GM12878 (cell line): ENCODE measurements at regions not wholly inside any gene's neighbourhood (a gene's known extent, or its start where the extent isn't known, plus 50 kb on each side); places are given as distances from the start of the nearest gene placed in this dataset. TPM values are rescaled to one million over a fixed set of nuclear protein-coding genes. Genes with fewer than 3 reads are reported as not detected.

Source experiments
- ATAC-seq: fragments of 200-7000 bp; cut with Tn5 transposase; 3 replicates; pipeline ENCODE4 v1.9.1; 2020; ENCODE audit warnings: mild to moderate bottlenecking, moderate library complexity
- BruUV-seq: library from RNA; stranded (reverse); fragments of 400-500 nt; replicated peaks from 2 replicates; lab custom pipeline; 2021; lab: Mats Ljungman, UMichigan
- CTCF ChIA-PET: fragments of 300-600 bp; sonication (Branson Sonifier 250); formaldehyde crosslinking; extraction: SDS; loops from one replicate; lab custom pipeline; 2021; ENCODE audit warnings: inconsistent platforms; lab: Yijun Ruan, JAX
- POLR2A ChIA-PET: fragments of 350-600 bp; formaldehyde crosslinking; extraction: SDS; loops from one replicate; lab custom pipeline; 2021; ENCODE audit warnings: inconsistent platforms; lab: Charles Lee
- RAD21 ChIA-PET: fragments of 300-600 bp; sonication (Branson Sonifier 250); formaldehyde crosslinking; loops from one replicate; lab custom pipeline; 2023; ENCODE audit warnings: antibody characterized with exemption; ENCODE audit not compliant: unreplicated experiment; lab: Charles Lee
- SMC1A ChIA-PET: fragments of 300-600 bp; sonication (Branson Sonifier 250); formaldehyde crosslinking; loops from one replicate; lab custom pipeline; 2023; ENCODE audit not compliant: unreplicated experiment, uncharacterized antibody; lab: Charles Lee
- DNase-seq: peaks from one replicate; pipeline ENCODE4 v3.0.0-alpha.2; 2011; ENCODE audit warnings: low read depth, low spot score
- FAIRE-seq: peaks from 3 replicates; lab custom pipeline; 2011; peaks lifted over from hg19 to GRCh38; lab: Jason Lieb, UNC
- H2AFZ ChIP-seq: 2 replicates; pipeline ENCODE4 v1.6.0; 2011; ENCODE audit warnings: low read depth, low read length, control low read depth; ENCODE audit not compliant: control insufficient read depth
- H3K27ac ChIP-seq: 2 replicates; pipeline ENCODE4 v1.5.1; 2011; ENCODE audit warnings: control low read depth; ENCODE audit not compliant: control insufficient read depth, insufficient read depth
- H3K27me3 ChIP-seq, 2 experiments: replicated peaks in 1 of 2; 2 replicates each; pipeline versions ENCODE4 v1.6.0 to v1.6.1; 2011; ENCODE audit warnings: low read length in 1 of 2; ENCODE audit not compliant: control insufficient read depth in 2 of 2, insufficient read depth in 2 of 2
- H3K36me3 ChIP-seq, 2 experiments: 2 replicates each; pipeline ENCODE4 v1.5.1; 2011; ENCODE audit warnings: low read length in 1 of 2; ENCODE audit not compliant: control insufficient read depth in 2 of 2, insufficient read depth in 2 of 2
- H3K4me1 ChIP-seq: 2 replicates; pipeline ENCODE4 v1.6.1; 2011; ENCODE audit warnings: mild to moderate bottlenecking, low read length, moderate library complexity, mixed read lengths; ENCODE audit not compliant: control insufficient read depth, insufficient read depth
- H3K4me2 ChIP-seq: 2 replicates; pipeline ENCODE4 v1.6.0; 2011; ENCODE audit warnings: control low read depth; ENCODE audit not compliant: control insufficient read depth, insufficient read depth
- H3K4me3 ChIP-seq: fragments of 200-600 bp; sonication (generic); 2 replicates; pipeline ENCODE4 v1.5.1; 2016
- H3K79me2 ChIP-seq: 2 replicates; pipeline ENCODE4 v1.6.0; 2011; ENCODE audit warnings: low read length; ENCODE audit not compliant: control insufficient read depth, insufficient read depth
- H3K9ac ChIP-seq: 2 replicates; pipeline ENCODE4 v1.8.0; 2011; ENCODE audit warnings: low read length, control low read depth, mixed read lengths; ENCODE audit not compliant: control insufficient read depth, insufficient read depth
- H3K9me3 ChIP-seq: replicated peaks from 3 replicates; pipeline ENCODE4 v1.5.1; 2011; ENCODE audit warnings: mild to moderate bottlenecking, low read length; ENCODE audit not compliant: control insufficient read depth, insufficient read depth
- H4K20me1 ChIP-seq: 2 replicates; pipeline ENCODE4 v1.6.0; 2011; ENCODE audit not compliant: control insufficient read depth, insufficient read depth
- CREB1 ChIP-seq: IDR thresholded peaks from 2 replicates; pipeline ENCODE4 v1.6.1; 2012; ENCODE audit warnings: low read depth, mild to moderate bottlenecking, inconsistent platforms
- HDGF ChIP-seq: fragments of 450-650 bp; IDR thresholded peaks from 2 replicates; pipeline ENCODE4 v1.6.1; 2016; ENCODE audit warnings: antibody characterized with exemption
- ZBED1 ChIP-seq: IDR thresholded peaks from 2 replicates; pipeline ENCODE4 v1.6.1; 2016; ENCODE audit warnings: borderline replicate concordance
- ZZZ3 ChIP-seq: IDR thresholded peaks from 2 replicates; pipeline ENCODE4 v1.6.1; 2011; ENCODE audit warnings: low read depth; ENCODE audit not compliant: control insufficient read depth, insufficient read length
- WGBS: methylation state at CpG from one replicate; pipeline ENCODE4 v1.1.6; 2016; ENCODE audit warnings: low lambda C conversion rate; ENCODE audit not compliant: insufficient replicate concordance, insufficient coverage; ENCODE audit errors: missing lambda C conversion rate; 5-methylcytosine and 5-hydroxymethylcytosine counted together
- in situ Hi-C: fragments of 300-500 bp; cut with MboI; formaldehyde crosslinking; loops from 9 replicates; pipeline ENCODE4 v1.14.3; 2018; ENCODE audit warnings: mixed read lengths
- intact Hi-C: fragments of 100-400 bp; cut with micrococcal nuclease; formaldehyde crosslinking; loops from one replicate; pipeline ENCODE4 v1.14.2; 2022; ENCODE audit not compliant: unreplicated experiment
- small RNA-seq: library from RNA; depleted of rRNA; stranded (forward); fragments of <200 nt; gene quantifications from one replicate; pipeline ENCODE3, GENCODE V24; 2014
- TF ChIP-seq, protein P1 (sequence below): IDR thresholded peaks from 2 replicates; pipeline ENCODE4 v1.6.1; 2012; ENCODE audit warnings: low read depth, low read length, improper control_type of control experiment

DNA sequence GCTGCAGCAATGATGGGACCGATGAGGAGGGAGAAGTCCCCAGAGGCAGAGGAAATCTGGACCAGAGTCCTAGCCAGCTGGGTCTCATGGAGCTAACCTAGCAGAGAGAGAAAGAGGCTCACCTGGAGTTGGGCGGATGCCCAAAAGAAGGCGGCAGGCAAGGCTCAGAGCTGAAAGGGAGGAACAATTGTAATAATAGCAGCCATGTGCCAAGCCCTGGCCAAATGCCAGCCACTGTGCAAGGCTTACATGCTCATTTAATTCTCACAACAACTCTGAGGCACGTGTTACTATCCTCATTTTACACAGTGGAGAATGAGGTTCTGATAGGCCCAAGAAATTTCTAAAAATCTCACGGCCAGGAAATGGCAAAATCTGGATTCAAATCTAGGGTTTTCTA, 50.0 kb upstream of the ZNF648 start:
- in situ Hi-C loops (no loop called here), intact Hi-C loops (no loop called here)
- WGBS: 38% methylated on average over 5 of the region's 5 CpGs
- no peaks in the 10 kb centered on the region; a peak in 2 of 4 replicates for H3K27me3 ChIP-seq
- no peak for FAIRE-seq
- no peak for TF ChIP-seq CREB1
- no peak for TF ChIP-seq ZBED1
- TF ChIP-seq ZZZ3: no peak
- TF ChIP-seq, protein P1, sequence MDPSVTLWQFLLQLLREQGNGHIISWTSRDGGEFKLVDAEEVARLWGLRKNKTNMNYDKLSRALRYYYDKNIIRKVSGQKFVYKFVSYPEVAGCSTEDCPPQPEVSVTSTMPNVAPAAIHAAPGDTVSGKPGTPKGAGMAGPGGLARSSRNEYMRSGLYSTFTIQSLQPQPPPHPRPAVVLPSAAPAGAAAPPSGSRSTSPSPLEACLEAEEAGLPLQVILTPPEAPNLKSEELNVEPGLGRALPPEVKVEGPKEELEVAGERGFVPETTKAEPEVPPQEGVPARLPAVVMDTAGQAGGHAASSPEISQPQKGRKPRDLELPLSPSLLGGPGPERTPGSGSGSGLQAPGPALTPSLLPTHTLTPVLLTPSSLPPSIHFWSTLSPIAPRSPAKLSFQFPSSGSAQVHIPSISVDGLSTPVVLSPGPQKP: no peak
- no peak for TF ChIP-seq HDGF
- no peak for DNase-seq
- H3K36me3 ChIP-seq: no peaks in the 10 kb centered on the region
- H3K4me1 ChIP-seq: no peaks in the 10 kb centered on the region
- ChIA-PET RAD21 (no interaction called here), SMC1A (no interaction called here), CTCF (no interaction called here), POLR2A (no interaction called here)
- H2AFZ ChIP-seq: no peak overlapping the region
- no peak overlapping the region for H3K27ac ChIP-seq
- H3K4me2 ChIP-seq: no peak overlapping the region
- no peak for ATAC-seq
- H4K20me1 ChIP-seq: no peaks in the 10 kb centered on the region
- no peaks in the 10 kb centered on the region; the same call in 2 of the 3 replicates for H3K9me3 ChIP-seq
- H3K9ac ChIP-seq: no peak overlapping the region
- no peak overlapping the region for H3K4me3 ChIP-seq
- no TSS peak for BruUV-seq
- H3K79me2 ChIP-seq: no peaks in the 10 kb centered on the region

Small RNA genes lying in the stretch of these regions (small RNA-seq; reads per million reads assigned to genes)
- not detected for gene RNU6-152P
